GM18499 (cell line): ENCODE measurements at regions not wholly inside any gene's neighbourhood (a gene's known extent, or its start where the extent isn't known, plus 50 kb on each side); places are given as distances from the start of the nearest gene placed in this dataset.
"Not testable (repeated sequence)": the region's sequence is repeated elsewhere in the genome, so short reads cannot be mapped to it uniquely, and the experiment has no call there.

Experiments used
- ATAC-seq: cut with Tn5 transposase; IDR thresholded peaks from one replicate; pipeline ENCODE4 v1.9.1; 2021; ENCODE audit warnings: moderate number of reproducible peaks; ENCODE audit not compliant: insufficient read depth, unreplicated experiment

DNA sequence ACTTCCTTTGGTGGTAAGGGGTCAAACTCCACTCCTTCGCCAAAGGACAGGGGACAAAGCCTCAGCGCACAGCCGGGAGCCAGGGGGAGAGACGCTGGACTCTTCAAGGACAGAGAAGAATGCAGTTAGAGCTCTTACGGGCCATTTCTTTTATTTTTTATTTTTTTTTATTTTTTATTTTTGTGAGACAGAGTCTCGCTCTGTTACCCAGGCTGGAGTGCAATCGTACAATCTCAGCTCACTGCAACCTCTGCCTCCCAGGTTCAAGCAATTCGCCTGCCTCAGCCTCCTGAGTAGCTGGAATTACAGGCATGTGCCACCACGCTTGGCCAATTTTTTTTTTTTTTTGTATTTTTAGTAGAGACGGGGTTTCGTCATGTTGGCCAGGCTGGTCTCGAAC, 93.2 kb upstream of the RPH3AL start, which contains the start of gene RFLNB:
Gene RFLNB (minus strand): TSS at position 101 of the 400 bp plus-strand sequence.
- not testable (repeated sequence) for ATAC-seq

DNA sequence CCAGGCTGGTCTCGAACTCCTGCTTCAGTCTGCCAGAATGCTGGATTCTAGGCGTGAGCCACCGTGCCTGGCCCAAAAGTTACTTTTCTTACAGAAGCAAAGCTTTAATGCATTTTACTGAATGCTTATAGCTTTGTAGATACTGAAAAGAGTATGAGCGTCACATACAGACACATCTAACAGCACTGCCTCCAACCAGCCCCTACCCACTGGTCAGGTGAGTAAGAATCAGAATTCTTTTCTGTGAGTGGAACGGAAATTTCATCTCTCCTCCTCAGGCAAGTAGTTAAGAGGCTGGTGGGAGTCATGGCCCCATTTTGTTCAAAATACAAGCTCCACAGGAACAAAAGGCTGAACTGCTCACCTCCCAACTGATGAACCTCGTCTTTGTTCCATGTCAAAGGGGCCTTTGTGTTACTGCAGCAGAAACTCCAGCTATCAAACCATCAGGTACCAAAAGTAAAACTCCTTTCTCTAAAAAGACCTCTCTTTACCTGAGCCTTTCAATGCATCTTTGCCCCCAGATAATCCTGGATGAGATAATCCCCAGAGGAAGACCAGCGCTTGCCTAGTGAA, 92.4 kb upstream of the RPH3AL start:
- ATAC-seq = no peak

DNA sequence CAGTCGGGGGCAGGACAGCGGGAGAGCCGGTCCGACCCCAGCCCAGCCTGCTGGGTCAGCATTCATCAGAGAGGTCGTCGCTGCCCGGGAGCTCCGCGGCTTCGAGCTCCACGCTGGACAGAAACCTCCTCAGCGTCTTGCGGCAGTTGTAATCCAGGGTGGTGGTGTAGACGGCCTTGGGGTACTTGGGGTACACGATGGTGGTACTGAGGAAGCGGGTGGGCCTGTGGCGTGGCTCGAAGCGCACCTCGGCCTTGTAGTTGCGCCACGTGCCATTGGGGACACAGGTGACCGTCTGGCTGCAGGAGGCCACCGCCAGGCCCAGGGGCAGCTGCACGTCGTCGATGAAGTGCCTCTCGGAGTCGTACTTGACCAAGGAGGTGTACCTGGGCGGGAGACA, 90.5 kb upstream of the RPH3AL start:
- ATAC-seq = no peak

DNA sequence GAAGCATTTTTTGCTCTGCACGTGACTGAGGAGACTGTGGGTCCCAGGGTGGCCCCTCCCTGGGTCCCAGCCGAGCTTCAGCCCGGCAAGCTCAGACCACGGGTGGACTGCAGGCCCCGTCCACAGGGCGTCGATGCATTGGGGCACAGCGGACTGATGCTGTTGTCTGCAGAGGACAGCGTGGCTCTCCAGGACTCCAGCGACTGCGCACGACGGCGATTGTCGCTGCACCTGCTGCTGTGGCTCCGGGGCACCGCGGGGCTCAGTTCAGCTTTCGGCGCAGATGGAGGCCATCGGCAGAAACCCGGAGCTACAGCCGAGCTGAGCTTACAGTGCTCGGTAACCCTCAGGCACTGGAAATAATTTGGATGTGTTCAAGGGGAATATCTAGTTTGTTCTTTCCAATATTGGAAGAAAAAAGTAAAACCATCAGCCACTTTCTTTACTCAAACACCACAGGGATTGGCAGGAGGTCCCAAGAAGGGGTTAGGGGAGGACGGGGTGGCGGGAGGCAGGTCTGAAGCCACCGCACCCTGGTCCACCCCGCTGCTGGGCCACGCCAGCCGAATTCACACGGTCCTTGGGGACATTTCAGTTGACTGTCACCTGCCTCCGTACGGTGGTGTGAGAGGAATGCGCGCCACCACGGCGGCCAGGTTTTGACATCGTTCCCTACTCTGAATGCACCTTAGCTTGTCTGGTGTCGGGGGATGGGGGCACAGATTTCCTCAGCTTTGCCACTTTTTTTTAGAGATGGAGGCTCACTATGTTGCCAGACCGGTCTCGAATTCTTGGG, 88.7 kb upstream of the RPH3AL start:
- no peak for ATAC-seq

DNA sequence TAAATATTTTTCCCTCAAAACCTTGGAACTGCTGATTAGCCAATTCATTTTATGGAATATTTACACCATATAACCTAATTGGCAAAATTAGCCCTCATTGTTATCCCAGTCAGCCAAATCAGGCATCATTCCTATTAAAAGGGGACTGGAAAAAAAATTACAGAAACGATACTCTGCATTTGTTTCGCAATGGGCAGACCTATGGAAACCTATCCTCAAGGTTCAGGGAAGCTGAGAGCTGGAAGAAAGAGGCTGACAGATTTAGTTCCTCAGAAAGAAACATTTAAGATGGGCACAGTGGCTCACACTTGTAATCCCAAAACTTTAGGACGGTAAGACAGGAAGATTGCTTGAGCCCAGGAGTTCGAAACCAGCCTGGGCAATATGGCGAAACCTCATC, 85.6 kb upstream of the RPH3AL start:
- no peak for ATAC-seq

DNA sequence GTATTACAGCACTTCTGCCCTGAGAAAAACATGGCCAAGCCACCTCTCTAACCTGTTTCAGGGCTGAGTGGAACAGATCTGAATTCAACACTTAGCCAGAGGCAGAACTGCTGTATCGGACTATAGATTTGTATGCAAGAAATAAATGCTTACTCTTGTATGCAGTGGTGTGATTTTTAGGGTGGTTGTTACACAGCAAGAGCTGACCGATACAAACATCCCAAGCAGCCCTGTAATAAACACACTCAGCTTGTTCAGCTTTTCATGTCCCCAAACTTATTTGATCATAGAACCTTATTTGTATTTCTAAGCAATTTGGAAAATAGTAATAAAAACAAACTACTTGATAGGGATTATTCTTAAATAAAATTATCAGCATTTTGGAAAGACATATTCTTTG, 84.9 kb upstream of the RPH3AL start:
- no peak for ATAC-seq

DNA sequence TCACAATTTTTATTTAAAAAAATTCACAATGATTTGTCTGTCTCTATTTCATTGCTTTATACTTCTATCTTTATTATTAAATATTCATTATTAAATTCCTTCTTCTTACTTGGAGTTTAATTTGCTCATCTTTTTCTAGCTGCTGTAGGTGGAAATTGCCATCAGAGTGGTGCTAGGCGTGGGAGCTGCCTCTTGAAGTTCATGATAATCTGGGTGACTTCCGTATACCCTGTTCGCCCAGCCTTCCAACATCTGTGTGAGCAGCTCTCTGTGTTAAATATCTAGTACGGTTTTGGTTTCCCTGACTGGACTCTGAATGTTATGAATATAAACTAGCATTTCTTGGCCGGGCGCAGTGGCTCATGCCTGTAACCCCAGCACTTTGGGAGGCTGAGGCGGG, 84.0 kb upstream of the RPH3AL start:
- no peak for ATAC-seq

DNA sequence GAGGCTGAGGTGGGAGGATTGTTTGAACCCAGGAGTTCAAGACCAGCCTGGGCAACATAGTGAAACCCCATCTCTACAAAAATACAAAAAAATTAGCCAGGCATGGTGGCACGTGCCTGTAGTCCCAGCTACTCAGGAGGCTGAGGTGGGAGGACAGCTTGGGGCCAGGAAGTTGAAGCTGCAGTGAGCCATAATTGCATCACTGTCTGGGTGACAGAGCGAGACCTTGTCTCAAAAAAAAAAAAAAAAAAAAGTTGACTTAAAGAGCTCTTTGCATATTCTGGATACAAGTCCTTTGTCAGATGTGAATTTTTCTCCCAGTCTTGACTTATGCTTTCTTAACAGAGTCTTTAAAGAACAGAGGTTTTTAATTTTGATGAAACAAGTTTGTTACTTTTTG, 79.9 kb upstream of the RPH3AL start:
- ATAC-seq = not testable (repeated sequence)

DNA sequence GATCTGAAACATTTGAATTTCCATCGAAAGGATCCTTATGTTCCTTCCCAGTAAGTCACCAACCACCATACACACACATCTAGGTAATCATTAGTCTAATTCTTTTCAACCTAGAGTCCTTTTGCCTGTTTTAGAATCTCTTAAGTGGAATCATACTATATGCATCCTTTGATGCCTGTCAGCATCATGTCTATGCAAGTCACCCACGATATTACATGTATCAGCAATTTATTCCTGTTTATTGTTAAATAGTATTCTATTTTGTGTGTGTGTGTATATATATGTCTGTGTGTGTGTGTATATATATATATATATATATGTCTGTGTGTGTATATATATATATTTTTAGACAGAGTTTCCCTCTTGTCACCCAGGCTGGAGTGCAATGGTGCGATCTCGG, 78.9 kb upstream of the RPH3AL start:
- no peak for ATAC-seq

DNA sequence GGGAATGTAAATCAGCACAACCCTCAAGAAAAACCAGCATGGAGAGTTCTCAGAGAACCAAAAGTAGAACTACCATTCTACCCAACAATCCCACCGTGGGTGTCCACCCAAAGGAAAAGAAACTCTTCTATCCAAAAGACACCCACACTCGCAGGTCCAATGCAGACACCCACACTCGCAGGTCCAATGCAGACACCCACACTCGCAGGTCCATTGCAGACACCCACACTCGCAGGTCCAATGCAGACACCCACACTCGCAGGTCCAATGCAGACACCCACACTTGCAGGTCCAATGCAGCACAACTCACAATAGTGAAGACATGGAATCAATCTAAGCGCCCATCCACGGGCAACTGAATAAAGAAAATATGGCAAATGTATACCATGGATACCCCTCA, 77.0 kb upstream of the RPH3AL start:
- no peak for ATAC-seq

DNA sequence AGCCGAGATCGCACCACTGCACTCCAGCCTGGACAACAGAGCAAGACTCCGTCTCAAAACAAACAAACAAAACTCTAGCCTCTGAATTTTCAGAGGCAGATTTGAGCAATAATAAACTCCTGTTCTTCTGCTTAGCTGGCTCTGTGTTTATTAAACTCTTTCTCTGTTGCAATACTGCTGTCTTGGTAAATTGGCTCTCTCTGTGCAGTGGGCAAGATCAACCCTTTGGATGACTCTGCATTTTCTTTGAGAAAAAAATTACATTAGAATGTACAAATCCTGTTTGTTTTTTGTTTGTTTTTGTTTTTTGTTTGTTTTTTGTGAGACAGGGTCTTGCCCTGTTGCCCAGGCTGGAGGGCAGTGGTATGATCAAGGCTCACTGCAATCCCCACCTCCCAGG, 75.8 kb upstream of the RPH3AL start:
- ATAC-seq = no peak

DNA sequence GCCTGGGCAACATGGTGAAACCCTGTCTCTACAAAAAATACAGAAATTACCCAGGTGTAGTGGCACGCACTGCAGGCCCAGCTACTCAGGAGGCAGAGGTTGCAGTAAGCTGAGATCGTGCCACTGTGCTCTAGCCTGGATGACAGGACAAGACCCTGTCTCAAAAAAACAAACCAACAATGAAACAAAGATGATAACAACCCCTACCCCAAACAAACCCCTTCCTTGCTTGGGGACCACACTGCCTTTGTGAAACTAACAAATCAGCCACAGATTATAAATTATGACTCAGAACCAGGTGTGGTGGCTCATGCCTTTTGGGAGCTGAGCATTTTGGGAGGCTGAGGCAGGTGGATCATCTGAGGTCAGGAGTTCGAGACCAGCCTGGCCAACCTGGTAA, 75.3 kb upstream of the RPH3AL start:
- no peak for ATAC-seq

DNA sequence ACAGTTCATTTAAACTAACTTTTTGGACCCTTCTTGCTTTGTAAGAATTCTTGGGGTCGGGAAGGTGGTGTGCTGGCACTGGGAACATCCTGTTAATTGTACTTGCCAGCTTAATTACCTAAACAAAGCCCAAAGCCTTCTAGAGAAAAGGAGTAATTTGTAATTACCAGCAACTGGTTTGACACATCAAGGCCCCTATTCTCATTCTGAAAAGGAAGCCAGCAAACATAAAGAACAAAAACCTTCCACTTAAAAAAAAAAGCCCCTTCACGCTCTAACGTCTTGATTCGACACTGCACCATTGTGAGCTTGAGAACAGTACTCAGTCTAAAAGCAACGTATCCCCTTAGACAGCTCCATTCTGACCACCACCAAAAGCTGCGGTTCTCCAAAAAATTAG, 74.7 kb upstream of the RPH3AL start:
- ATAC-seq = no peak

DNA sequence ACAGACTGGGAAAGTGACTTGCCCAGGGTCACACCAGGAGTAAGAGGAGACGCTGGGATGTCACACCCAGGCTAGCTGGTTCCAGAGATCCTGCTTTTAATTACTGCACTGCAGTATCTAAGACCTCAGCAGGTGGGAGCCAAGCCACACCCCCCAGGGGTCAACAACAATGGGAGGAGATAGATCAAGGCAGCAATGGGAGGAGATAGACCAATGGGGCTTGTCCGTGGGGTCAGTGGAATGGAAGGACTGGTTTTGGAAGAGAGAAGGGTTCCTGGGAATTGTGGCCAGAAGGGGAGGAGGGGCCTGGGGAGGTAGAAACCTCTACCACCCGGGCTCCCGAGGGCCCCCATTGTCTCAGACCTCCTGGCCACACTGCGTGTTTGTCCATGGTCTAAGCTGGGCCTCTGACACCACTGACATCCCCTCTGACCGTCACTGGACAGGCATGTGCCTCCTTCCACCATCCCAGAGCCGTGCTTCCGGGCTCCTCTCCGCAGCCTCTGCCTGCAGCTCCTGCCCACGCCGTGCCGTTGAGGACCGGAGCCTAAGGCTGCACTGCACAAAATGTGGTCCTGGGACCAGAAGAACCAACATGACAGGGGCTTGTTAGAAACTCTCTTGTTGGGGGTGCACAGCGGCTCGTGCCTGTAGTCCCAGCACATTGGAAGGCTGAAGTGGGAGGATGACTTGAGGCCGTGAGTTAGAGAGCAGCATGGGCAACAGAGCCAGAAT, 69.8 kb upstream of the RPH3AL start:
- no peak for ATAC-seq

DNA sequence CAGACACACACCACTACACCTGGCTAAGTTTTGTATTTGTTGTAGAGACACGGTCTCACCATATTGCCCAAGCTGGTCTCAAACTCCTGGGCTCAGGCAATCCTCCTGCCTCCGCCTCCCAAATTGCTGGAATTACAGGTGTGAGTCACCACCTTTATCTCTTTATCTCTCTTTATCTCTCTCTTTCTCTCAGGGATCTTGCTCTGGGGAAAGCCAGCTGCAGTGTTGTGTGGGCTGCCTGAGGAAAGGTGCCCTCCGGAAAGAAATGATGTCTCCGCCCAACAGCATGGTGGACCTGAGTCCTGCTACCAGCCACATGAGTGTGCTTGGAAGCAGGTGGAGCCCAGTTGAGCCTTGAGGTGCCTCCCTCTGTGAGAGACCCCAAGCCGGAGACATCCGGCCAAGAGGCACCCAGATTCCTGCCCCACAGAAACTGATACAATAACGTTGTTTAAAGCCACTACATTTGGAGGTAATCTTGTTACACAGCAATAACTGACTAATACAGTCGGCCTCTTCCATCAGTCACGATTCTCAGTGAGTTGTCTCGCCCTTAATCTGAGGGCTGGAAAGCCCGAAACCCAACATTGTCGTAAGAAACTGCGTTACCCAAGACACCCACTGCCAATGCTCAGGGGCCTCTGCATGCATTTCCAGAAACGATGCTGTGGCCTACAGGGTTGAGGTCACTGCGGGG, 68.0 kb upstream of the RPH3AL start:
- ATAC-seq = no peak

DNA sequence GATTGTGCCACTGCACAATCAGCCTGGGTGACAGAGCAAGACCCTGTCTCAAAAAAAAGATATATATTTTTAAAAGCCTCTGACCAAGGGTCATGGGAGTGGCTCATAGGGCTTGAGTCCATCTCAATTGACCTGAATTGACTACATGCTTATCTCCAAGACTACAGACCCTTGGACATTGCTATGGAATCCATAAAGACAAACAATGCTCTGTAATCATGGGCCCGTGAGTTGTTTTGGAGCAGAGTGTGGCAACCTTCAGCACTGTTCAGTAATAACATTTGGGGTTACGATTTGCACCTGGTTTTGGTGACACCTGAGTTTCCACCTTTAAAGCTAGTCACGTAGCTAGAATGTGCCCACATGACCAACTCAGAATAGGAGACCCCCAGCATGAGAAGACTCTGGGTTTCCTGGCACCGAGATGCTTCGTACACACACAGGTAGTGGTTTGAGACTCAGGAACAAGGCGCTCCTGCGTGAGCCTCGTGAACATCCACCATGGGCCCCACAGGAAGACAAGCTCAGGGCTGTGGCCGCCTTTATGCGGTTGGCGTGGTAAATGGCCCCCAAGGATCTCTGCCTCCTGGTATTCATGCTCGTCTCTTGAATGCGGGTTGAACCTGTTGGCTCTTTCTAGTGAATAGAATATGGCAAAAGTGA, 66.6 kb upstream of the RPH3AL start:
- no peak for ATAC-seq

DNA sequence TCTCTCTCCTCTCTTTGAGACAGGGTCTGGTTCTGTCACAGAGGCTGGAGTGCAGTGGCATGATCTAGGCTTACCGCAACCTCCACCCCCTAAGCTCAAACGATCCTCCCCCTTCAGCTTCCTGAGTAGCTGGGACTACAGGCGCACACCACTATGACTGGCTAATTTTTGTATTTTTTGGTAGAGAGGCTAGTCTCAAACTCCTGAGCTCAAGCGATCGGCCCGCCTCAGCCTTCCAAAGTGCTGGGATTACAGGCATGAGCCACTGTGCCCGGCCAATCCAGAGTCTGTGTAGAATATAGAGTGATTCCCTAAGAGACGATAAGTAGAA, 65.8 kb upstream of the RPH3AL start:
- ATAC-seq = no peak

DNA sequence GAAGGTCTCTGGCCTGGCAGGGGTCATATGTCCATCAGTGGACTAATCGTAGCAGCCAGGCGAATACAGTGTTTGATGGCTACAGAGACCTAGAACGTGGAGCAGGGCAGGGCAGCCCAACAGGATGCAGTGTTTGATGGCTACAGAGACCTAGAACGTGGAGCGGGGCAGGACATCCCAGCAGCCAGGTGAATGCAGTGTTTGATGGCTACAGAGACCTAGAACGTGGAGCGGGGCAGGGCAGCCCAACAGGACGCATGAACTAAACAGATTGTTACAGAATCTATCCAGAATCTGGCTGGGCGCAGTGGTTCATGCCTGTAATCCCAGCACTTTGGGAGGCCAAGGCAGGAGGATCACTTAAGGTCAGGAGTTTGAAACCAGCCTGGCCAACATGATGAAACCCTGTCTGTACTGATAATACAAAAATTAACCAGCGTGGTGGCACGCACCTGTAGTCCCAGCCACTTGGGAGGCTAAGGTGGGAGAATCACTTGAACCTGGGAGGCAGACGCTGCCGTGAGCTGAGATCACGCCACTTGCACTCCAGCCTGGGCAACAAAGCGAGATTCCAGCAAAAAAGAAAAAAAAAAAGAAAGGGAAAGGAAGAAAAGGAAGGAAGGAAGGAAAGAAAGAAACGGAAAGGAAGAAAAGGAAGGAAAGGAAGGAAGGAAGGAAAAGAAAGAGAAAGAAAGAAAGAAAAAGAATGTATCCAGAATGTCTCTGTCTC, 65.2 kb upstream of the RPH3AL start:
- no peak for ATAC-seq

DNA sequence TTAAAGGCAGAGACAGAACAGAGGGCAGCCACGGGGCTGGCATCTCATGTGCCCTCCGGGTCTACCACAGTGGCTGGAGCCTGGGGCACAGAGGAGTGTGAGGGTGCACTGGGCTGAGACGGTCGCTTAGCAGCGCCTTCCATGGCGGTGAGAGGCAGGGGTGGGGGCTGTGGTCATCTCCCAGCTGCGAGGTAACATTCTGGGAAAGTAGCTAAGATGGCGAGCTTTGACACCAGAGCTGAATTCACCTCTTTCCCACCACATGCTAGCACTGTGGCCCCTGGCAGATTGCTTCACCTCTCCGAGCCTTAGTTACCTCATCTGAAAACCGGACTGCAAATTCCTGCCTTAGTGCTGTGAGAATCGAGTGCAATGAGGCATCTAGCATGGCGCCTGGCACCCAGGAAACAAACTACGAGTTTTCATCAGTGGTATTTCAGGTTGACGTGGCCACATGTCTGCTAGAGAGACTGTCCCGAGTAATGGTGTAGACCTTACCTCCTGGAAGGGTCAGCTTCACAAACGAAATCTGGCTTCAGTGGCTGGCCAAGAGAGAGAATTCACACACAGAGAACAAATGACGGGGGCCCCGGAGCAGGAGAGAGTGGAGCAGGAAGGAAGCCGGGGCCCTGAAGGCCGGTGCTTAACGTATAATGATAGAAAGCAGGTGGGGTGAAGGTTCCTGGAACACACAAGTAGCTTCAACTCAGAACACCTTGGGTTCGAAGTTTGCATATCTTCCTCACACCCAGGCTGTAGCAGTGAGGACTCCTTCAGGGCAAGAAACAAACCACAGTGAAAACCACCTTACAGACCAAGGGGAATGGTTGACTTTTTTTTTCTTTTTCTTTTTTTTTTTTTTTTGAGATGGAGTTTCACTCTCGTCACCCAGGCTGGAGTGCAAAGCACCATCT, 63.9 kb upstream of the RPH3AL start:
- no peak for ATAC-seq
